ENCODE measurements at regions not wholly inside any gene's neighbourhood (a gene's known extent, or its start where the extent isn't known, plus 50 kb on each side); places are given as distances from the start of the nearest gene placed in this dataset.

DNA sequence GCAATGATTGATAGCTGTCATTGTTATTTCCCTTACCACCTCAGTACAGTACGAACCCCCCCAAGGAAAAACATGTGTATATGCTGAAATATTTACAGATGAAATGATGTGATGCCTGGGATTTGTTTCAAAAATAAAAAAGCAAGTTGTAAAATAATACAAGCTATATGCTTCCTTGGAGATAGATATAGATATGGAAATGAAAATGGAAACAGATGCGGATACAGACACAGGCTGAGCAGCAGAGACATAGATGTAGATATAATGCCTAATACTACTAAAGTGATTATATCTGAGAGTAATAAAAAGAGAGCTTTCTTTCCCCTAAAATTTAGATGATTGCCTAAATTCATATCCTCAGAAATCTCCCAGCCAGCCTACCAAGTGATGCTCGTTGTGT is 127.5 kb upstream of the TNPO1 start:
- no peak overlapping the region for H3K9ac ChIP-seq (ENCODE audit: low read length)
- no peak overlapping the region for H3K4me2 ChIP-seq (ENCODE audit: low read length)
- H3K27ac ChIP-seq (ENCODE audit: low read length) = no peak overlapping the region
- no peaks in the 10 kb centered on the region for H4K20me1 ChIP-seq (ENCODE audit: insufficient read depth)
- TF ChIP-seq, protein P1, sequence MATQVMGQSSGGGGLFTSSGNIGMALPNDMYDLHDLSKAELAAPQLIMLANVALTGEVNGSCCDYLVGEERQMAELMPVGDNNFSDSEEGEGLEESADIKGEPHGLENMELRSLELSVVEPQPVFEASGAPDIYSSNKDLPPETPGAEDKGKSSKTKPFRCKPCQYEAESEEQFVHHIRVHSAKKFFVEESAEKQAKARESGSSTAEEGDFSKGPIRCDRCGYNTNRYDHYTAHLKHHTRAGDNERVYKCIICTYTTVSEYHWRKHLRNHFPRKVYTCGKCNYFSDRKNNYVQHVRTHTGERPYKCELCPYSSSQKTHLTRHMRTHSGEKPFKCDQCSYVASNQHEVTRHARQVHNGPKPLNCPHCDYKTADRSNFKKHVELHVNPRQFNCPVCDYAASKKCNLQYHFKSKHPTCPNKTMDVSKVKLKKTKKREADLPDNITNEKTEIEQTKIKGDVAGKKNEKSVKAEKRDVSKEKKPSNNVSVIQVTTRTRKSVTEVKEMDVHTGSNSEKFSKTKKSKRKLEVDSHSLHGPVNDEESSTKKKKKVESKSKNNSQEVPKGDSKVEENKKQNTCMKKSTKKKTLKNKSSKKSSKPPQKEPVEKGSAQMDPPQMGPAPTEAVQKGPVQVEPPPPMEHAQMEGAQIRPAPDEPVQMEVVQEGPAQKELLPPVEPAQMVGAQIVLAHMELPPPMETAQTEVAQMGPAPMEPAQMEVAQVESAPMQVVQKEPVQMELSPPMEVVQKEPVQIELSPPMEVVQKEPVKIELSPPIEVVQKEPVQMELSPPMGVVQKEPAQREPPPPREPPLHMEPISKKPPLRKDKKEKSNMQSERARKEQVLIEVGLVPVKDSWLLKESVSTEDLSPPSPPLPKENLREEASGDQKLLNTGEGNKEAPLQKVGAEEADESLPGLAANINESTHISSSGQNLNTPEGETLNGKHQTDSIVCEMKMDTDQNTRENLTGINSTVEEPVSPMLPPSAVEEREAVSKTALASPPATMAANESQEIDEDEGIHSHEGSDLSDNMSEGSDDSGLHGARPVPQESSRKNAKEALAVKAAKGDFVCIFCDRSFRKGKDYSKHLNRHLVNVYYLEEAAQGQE (IDR thresholded peaks at IDR 0.05; ENCODE audit: borderline replicate concordance) = no peak
- TF ChIP-seq POLR2AphosphoS5 (IDR thresholded peaks at IDR 0.05) (no peak), TAF1 (IDR thresholded peaks at IDR 0.05; ENCODE audit: low read depth) (no peak), EP300 (conservative IDR thresholded peaks at IDR 0.05; ENCODE audit: poor library complexity, severe bottlenecking) (no peak), RAD21 (conservative IDR thresholded peaks at IDR 0.05) (no peak)
- H3F3A ChIP-seq (ENCODE audit: insufficient read depth, low read length, poor library complexity, severe bottlenecking) = no peaks in the 10 kb centered on the region
- no peaks in the 10 kb centered on the region for H3K9me3 ChIP-seq (ENCODE audit: low read length)
- H3K79me2 ChIP-seq (replicated peaks; ENCODE audit: insufficient read depth, low read length) = no peaks in the 10 kb centered on the region
- no peaks in the 10 kb centered on the region for H3K36me3 ChIP-seq (ENCODE audit: insufficient read depth, low read length)
- H2AFZ ChIP-seq (ENCODE audit: low read depth, low read length) = no peak overlapping the region
- no peaks in the 10 kb centered on the region for H3K9me2 ChIP-seq (ENCODE audit: insufficient read depth, low read length)
- H3K27me3 ChIP-seq (ENCODE audit: insufficient read depth, low read depth, low read length) = no peaks in the 10 kb centered on the region
- no peak overlapping the region for H3K4me3 ChIP-seq (ENCODE audit: low read length)

DNA sequence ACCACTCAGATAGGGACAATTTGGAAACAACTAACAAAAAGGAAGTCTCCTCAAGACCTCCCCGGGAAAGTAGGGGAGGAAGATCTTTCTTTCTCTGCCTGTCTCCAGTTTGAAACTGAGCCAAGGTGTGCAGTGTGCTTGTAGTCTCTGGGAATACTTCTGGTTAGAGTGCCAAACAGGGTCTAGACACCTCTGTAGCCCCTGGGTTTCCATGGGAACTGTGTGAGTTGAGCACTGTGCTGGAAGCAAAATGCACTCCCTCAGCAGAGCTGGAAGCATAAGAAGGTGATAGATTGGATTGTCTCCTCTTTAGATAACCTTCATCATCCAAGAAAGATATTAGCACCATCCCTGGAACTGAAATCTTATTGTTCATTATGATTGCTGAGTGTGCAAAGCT is 129.2 kb upstream of the TNPO1 start:
- Histone ChIP-seq H3K36me3 (ENCODE audit: insufficient read depth, low read length) (no peaks in the 10 kb centered on the region), H3K9me3 (ENCODE audit: low read length) (no peaks in the 10 kb centered on the region), H3F3A (ENCODE audit: insufficient read depth, low read length, poor library complexity, severe bottlenecking) (no peaks in the 10 kb centered on the region), H3K9ac (ENCODE audit: low read length) (peak overlapping the region; percentile 0), H3K9me2 (ENCODE audit: insufficient read depth, low read length) (no peaks in the 10 kb centered on the region), H3K4me2 (ENCODE audit: low read length) (no peak overlapping the region), H3K79me2 (replicated peaks; ENCODE audit: insufficient read depth, low read length) (no peaks in the 10 kb centered on the region), H4K20me1 (ENCODE audit: insufficient read depth) (no peaks in the 10 kb centered on the region), H3K27me3 (ENCODE audit: insufficient read depth, low read depth, low read length) (no peaks in the 10 kb centered on the region), H2AFZ (ENCODE audit: low read depth, low read length) (no peak overlapping the region), H3K27ac (ENCODE audit: low read length) (peak overlapping the region; percentile 44), H3K4me3 (ENCODE audit: low read length) (peak overlapping the region; percentile 1)
- TF ChIP-seq, protein P1 (IDR thresholded peaks at IDR 0.05; ENCODE audit: borderline replicate concordance) = no peak
- no peak for TF ChIP-seq EP300 (conservative IDR thresholded peaks at IDR 0.05; ENCODE audit: poor library complexity, severe bottlenecking)
- no peak for TF ChIP-seq EZH2 (IDR thresholded peaks at IDR 0.05; ENCODE audit: borderline replicate concordance, insufficient read depth, low read length, poor library complexity, severe bottlenecking)
- TF ChIP-seq POLR2AphosphoS5 (IDR thresholded peaks at IDR 0.05) = peak; percentile 12
- TF ChIP-seq MXI1 (conservative IDR thresholded peaks at IDR 0.05; ENCODE audit: poor library complexity, severe bottlenecking) = no peak
- no peak for TF ChIP-seq TAF1 (IDR thresholded peaks at IDR 0.05; ENCODE audit: low read depth)
- TF ChIP-seq, protein P2, sequence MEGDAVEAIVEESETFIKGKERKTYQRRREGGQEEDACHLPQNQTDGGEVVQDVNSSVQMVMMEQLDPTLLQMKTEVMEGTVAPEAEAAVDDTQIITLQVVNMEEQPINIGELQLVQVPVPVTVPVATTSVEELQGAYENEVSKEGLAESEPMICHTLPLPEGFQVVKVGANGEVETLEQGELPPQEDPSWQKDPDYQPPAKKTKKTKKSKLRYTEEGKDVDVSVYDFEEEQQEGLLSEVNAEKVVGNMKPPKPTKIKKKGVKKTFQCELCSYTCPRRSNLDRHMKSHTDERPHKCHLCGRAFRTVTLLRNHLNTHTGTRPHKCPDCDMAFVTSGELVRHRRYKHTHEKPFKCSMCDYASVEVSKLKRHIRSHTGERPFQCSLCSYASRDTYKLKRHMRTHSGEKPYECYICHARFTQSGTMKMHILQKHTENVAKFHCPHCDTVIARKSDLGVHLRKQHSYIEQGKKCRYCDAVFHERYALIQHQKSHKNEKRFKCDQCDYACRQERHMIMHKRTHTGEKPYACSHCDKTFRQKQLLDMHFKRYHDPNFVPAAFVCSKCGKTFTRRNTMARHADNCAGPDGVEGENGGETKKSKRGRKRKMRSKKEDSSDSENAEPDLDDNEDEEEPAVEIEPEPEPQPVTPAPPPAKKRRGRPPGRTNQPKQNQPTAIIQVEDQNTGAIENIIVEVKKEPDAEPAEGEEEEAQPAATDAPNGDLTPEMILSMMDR (IDR thresholded peaks at IDR 0.05; ENCODE audit: poor library complexity, severe bottlenecking) = no peak
- peak; percentile 32 for TF ChIP-seq SMC3 (conservative IDR thresholded peaks at IDR 0.05; ENCODE audit: poor library complexity)
- no peak for TF ChIP-seq RAD21 (conservative IDR thresholded peaks at IDR 0.05)

Measured in neural cell (in vitro differentiated cells).